IMR-90 (cell line): ENCODE measurements at regions not wholly inside any gene's neighbourhood (a gene's known extent, or its start where the extent isn't known, plus 50 kb on each side); places are given as distances from the start of the nearest gene placed in this dataset.

Source experiments
- ATAC-seq: fragments of 200-7000 bp; cut with Tn5 transposase; 2 replicates; pipeline ENCODE4 v1.9.1; 2020; ENCODE audit warnings: low read depth, mild to moderate bottlenecking, moderate library complexity
- BruUV-seq: library from RNA; stranded (reverse); fragments of 400-500 nt; replicated peaks from 2 replicates; lab custom pipeline; 2021; lab: Mats Ljungman, UMichigan
- CTCF ChIA-PET: fragments of 300-600 bp; formaldehyde crosslinking; extraction: SDS; loops from one replicate; lab custom pipeline; 2021; ENCODE audit warnings: antibody characterized with exemption; lab: Yijun Ruan, JAX
- POLR2A ChIA-PET: fragments of 300-600 bp; sonication (Branson Sonifier 250); formaldehyde crosslinking; loops from one replicate; lab custom pipeline; 2022; ENCODE audit warnings: antibody characterized with exemption; ENCODE audit not compliant: unreplicated experiment; lab: Charles Lee
- DNase-seq: peaks from one replicate; pipeline ENCODE4 v3.0.0; 2013
- H2AFZ ChIP-seq: replicated peaks from 2 replicates; pipeline ENCODE3; 2013; ENCODE audit warnings: low read length, mild to moderate bottlenecking; ENCODE audit not compliant: poor library complexity
- H2AK5ac ChIP-seq: 2 replicates; pipeline ENCODE4 v1.6.1; 2013; ENCODE audit warnings: low read depth, low read length, inconsistent platforms
- H2AK9ac ChIP-seq: replicated peaks from 2 replicates; pipeline ENCODE3; 2013; ENCODE audit warnings: mild to moderate bottlenecking, low read depth, low read length, moderate library complexity; ENCODE audit not compliant: poor library complexity
- H2BK120ac ChIP-seq: 2 replicates; pipeline ENCODE4 v1.6.1; 2013; ENCODE audit warnings: low read depth, low read length, inconsistent platforms
- H2BK15ac ChIP-seq: 3 replicates; pipeline ENCODE4 v1.6.1; 2013; ENCODE audit warnings: low read depth, low read length, inconsistent platforms
- H2BK20ac ChIP-seq: 2 replicates; pipeline ENCODE4 v1.6.1; 2013; ENCODE audit warnings: low read depth, mild to moderate bottlenecking, inconsistent platforms, low read length, moderate library complexity
- H2BK5ac ChIP-seq: 2 replicates; pipeline ENCODE4 v1.6.1; 2013; ENCODE audit warnings: mild to moderate bottlenecking, low read depth, low read length, inconsistent platforms; ENCODE audit not compliant: poor library complexity, severe bottlenecking
- H3K14ac ChIP-seq: replicated peaks from 2 replicates; pipeline ENCODE4 v1.6.1; 2013; ENCODE audit warnings: low read depth, low read length, inconsistent platforms
- H3K18ac ChIP-seq: 2 replicates; pipeline ENCODE4 v1.6.1; 2013; ENCODE audit warnings: low read depth, low read length, control low read depth
- H3K23ac ChIP-seq: 2 replicates; pipeline ENCODE4 v1.6.1; 2013; ENCODE audit warnings: low read depth, low read length, inconsistent platforms
- H3K27ac ChIP-seq: 2 replicates; pipeline ENCODE4 v1.5.1; 2013; ENCODE audit warnings: mild to moderate bottlenecking, control low read depth, low read length; ENCODE audit not compliant: insufficient read depth
- H3K27me3 ChIP-seq: 2 replicates; pipeline ENCODE4 v1.6.1; 2013; ENCODE audit warnings: low read length; ENCODE audit not compliant: control insufficient read depth, insufficient read depth
- H3K36me3 ChIP-seq: 2 replicates; pipeline ENCODE4 v1.6.1; 2013; ENCODE audit warnings: low read length, mixed read lengths; ENCODE audit not compliant: control insufficient read depth, insufficient read depth
- H3K4ac ChIP-seq: 2 replicates; pipeline ENCODE4 v1.6.1; 2013; ENCODE audit warnings: low read depth, low read length, inconsistent platforms
- H3K4me1 ChIP-seq: 2 replicates; pipeline ENCODE4 v1.6.1; 2013; ENCODE audit warnings: low read length, mixed read lengths; ENCODE audit not compliant: control insufficient read depth, insufficient read depth
- H3K4me2 ChIP-seq: 2 replicates; pipeline ENCODE4 v1.6.1; 2013; ENCODE audit warnings: low read depth, mild to moderate bottlenecking, control low read depth, low read length, moderate library complexity
- H3K4me3 ChIP-seq: 2 replicates; pipeline ENCODE4 v1.5.1; 2013; ENCODE audit warnings: low read depth, mild to moderate bottlenecking, control low read depth, low read length, moderate library complexity; ENCODE audit not compliant: insufficient read depth
- H3K56ac ChIP-seq: 2 replicates; pipeline ENCODE4 v1.6.1; 2013; ENCODE audit warnings: low read length, inconsistent platforms; ENCODE audit not compliant: insufficient read depth; ENCODE audit errors: extremely low read depth
- H3K79me1 ChIP-seq, 2 experiments: 2 replicates each; pipeline ENCODE4 v1.6.1; 2013; ENCODE audit warnings: low read length in 2 of 2, inconsistent platforms in 1 of 2, low read depth in 1 of 2
- H3K9ac ChIP-seq: 2 replicates; pipeline ENCODE4 v1.6.1; 2013; ENCODE audit warnings: low read depth, low read length, control low read depth
- H3K9me1 ChIP-seq: 2 replicates; pipeline ENCODE4 v1.6.1; 2013; ENCODE audit warnings: low read length, inconsistent platforms; ENCODE audit not compliant: insufficient read depth
- H3K9me3 ChIP-seq: 2 replicates; pipeline ENCODE4 v1.6.1; 2013; ENCODE audit warnings: low read length; ENCODE audit not compliant: control insufficient read depth, insufficient read depth
- H4K20me1 ChIP-seq: 2 replicates; pipeline ENCODE4 v1.6.1; 2013; ENCODE audit warnings: low read length, inconsistent platforms; ENCODE audit not compliant: insufficient read depth
- H4K5ac ChIP-seq: 2 replicates; pipeline ENCODE4 v1.6.1; 2013; ENCODE audit warnings: mild to moderate bottlenecking, low read depth, low read length, control low read depth
- H4K8ac ChIP-seq, 2 experiments: 2 replicates each; pipeline ENCODE4 v1.6.1; 2013; ENCODE audit warnings: low read depth in 2 of 2, low read length in 2 of 2, control low read depth in 1 of 2, inconsistent platforms in 1 of 2
- H4K91ac ChIP-seq: 2 replicates; pipeline ENCODE4 v1.6.1; 2013; ENCODE audit warnings: low read depth, low read length, inconsistent platforms; ENCODE audit not compliant: insufficient read depth
- BHLHE40 ChIP-seq: fragments of 150-350 bp; IDR thresholded peaks from 2 replicates; pipeline ENCODE4 v1.6.1; 2016; ENCODE audit warnings: mild to moderate bottlenecking, low read depth, low read length
- CEBPB ChIP-seq: IDR thresholded peaks from 2 replicates; pipeline ENCODE4 v1.6.1; 2012; ENCODE audit warnings: low read depth, low read length, improper control_type of control experiment
- CHD1 ChIP-seq: IDR thresholded peaks from 2 replicates; pipeline ENCODE4 v1.6.1; 2012; ENCODE audit warnings: low read depth, low read length, improper control_type of control experiment
- CTCF ChIP-seq: conservative IDR thresholded peaks from 2 replicates; pipeline ENCODE4 v1.5.1; 2012; ENCODE audit warnings: mild to moderate bottlenecking, low read depth, low read length, improper control_type of control experiment
- FOS ChIP-seq: fragments of 150-350 bp; IDR thresholded peaks from 2 replicates; pipeline ENCODE4 v1.6.1; 2016; ENCODE audit warnings: low read depth, low read length
- MAFK ChIP-seq: IDR thresholded peaks from 2 replicates; pipeline ENCODE4 v1.6.1; 2012; ENCODE audit warnings: low read depth, low read length, improper control_type of control experiment
- MAZ ChIP-seq: IDR thresholded peaks from 2 replicates; pipeline ENCODE4 v1.6.1; 2012; ENCODE audit warnings: low read depth, mild to moderate bottlenecking, low read length, improper control_type of control experiment, moderate library complexity, borderline replicate concordance
- MXI1 ChIP-seq: IDR thresholded peaks from 2 replicates; pipeline ENCODE4 v1.6.1; 2012; ENCODE audit warnings: low read depth, mild to moderate bottlenecking, low read length, moderate library complexity, borderline replicate concordance
- NFE2L2 ChIP-seq: fragments of 150-350 bp; IDR thresholded peaks from 2 replicates; pipeline ENCODE4 v1.6.1; 2016; ENCODE audit warnings: low read depth, mild to moderate bottlenecking, low read length
- POLR2A ChIP-seq: IDR thresholded peaks from 2 replicates; pipeline ENCODE4 v1.6.1; 2012; ENCODE audit warnings: mild to moderate bottlenecking, low read depth, low read length
- RAD21 ChIP-seq: IDR thresholded peaks from 2 replicates; pipeline ENCODE4 v1.6.1; 2012; ENCODE audit warnings: low read length, improper control_type of control experiment
- RCOR1 ChIP-seq: IDR thresholded peaks from 2 replicates; pipeline ENCODE4 v1.6.1; 2012; ENCODE audit warnings: mild to moderate bottlenecking, low read length, improper control_type of control experiment; ENCODE audit not compliant: insufficient replicate concordance
- RFX5 ChIP-seq: IDR thresholded peaks from 2 replicates; pipeline ENCODE4 v1.8.0; 2012; ENCODE audit warnings: low read depth, mild to moderate bottlenecking, low read length, moderate library complexity
- SMC3 ChIP-seq: fragments of 150-350 bp; IDR thresholded peaks from 2 replicates; pipeline ENCODE4 v1.6.1; 2016; ENCODE audit warnings: low read depth, mild to moderate bottlenecking, antibody characterized with exemption, low read length, moderate library complexity
- USF2 ChIP-seq: fragments of 150-350 bp; IDR thresholded peaks from 2 replicates; pipeline ENCODE4 v1.6.1; 2017; ENCODE audit warnings: mild to moderate bottlenecking, antibody characterized with exemption, low read length, low read depth
- WGBS, 2 experiments: methylation state at CpG; one replicate each; pipeline versions ENCODE4 v1.1.5 to v1.1.7; 2013; ENCODE audit warnings: missing lambda C conversion rate in 2 of 2; ENCODE audit not compliant: insufficient read length in 1 of 2; ENCODE audit errors: extremely low coverage in 2 of 2; 5-methylcytosine and 5-hydroxymethylcytosine counted together
- dilution Hi-C: fragments of 300-500 bp; cut with HindIII; formaldehyde crosslinking; loops from one replicate; pipeline ENCODE4 v1.14.3; 2018; ENCODE audit warnings: low sequenced_read_pairs; ENCODE audit not compliant: unreplicated experiment
- in situ Hi-C: fragments of 300-500 bp; cut with MboI; formaldehyde crosslinking; loops from 3 replicates; pipeline ENCODE4 v1.14.3; 2019; ENCODE audit warnings: low sequenced_read_pairs, inconsistent platforms, mixed read lengths
- intact Hi-C: fragments of 100-400 bp; cut with micrococcal nuclease; formaldehyde crosslinking; loops from 2 replicates; pipeline ENCODE4 v1.10.0; 2022
- TF ChIP-seq, protein P1 (sequence below): fragments of 150-350 bp; IDR thresholded peaks from 2 replicates; pipeline ENCODE4 v1.6.1; 2016; ENCODE audit warnings: low read depth, mild to moderate bottlenecking, low read length, moderate library complexity, borderline replicate concordance

- H3K27me3 ChIP-seq, result no peaks in the 10 kb centered on the region
- no peak overlapping the region for H2BK20ac ChIP-seq
- no peaks in the 10 kb centered on the region for H3K9me3 ChIP-seq
- H3K56ac ChIP-seq, result no peak overlapping the region
- no peak overlapping the region for H2AFZ ChIP-seq
- no peak overlapping the region for H2AK5ac ChIP-seq
- in situ Hi-C loops, result no loop called here
- DNase-seq (peak; percentile 10), ATAC-seq (no peak)
- no peaks in the 10 kb centered on the region for H4K20me1 ChIP-seq
- TF ChIP-seq FOS (no peak), RFX5 (no peak), RCOR1 (no peak), USF2 (no peak), BHLHE40 (no peak), MAFK (no peak), CTCF (no peak), CEBPB (no peak), CHD1 (no peak), RAD21 (no peak), NFE2L2 (no peak), MXI1 (no peak), POLR2A (no peak), MAZ (no peak), SMC3 (no peak)
- TF ChIP-seq, protein P1, sequence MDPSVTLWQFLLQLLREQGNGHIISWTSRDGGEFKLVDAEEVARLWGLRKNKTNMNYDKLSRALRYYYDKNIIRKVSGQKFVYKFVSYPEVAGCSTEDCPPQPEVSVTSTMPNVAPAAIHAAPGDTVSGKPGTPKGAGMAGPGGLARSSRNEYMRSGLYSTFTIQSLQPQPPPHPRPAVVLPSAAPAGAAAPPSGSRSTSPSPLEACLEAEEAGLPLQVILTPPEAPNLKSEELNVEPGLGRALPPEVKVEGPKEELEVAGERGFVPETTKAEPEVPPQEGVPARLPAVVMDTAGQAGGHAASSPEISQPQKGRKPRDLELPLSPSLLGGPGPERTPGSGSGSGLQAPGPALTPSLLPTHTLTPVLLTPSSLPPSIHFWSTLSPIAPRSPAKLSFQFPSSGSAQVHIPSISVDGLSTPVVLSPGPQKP, result no peak
- H3K27ac ChIP-seq, result no peak overlapping the region
- CTCF ChIA-PET, result interaction anchor here (1.4 kb wide), 1 partner anchor 10 kb away, joined by 3 read pairs; no protein-coding TSS in a partner anchor
- H2BK120ac ChIP-seq, result no peak overlapping the region
- H3K79me1 ChIP-seq, result no peaks in the 10 kb centered on the region
- H4K8ac ChIP-seq, result no peak overlapping the region
- H3K14ac ChIP-seq, result no peak overlapping the region
- H4K5ac ChIP-seq, result no peak overlapping the region
- no peak overlapping the region for H4K91ac ChIP-seq
- H3K4me3 ChIP-seq, result no peak overlapping the region
- H3K36me3 ChIP-seq, result no peaks in the 10 kb centered on the region
- intact Hi-C loops, result no loop called here
- POLR2A ChIA-PET, result no interaction called here
- no peak overlapping the region for H2BK15ac ChIP-seq
- no peak overlapping the region for H3K18ac ChIP-seq
- no peak overlapping the region for H3K23ac ChIP-seq
- H3K4me2 ChIP-seq, result no peak overlapping the region
- no peak overlapping the region for H3K9ac ChIP-seq
- no peak overlapping the region for H3K4ac ChIP-seq
- no peaks in the 10 kb centered on the region for H3K4me1 ChIP-seq
- no peaks in the 10 kb centered on the region for H3K9me1 ChIP-seq
- no CpG with 5 or more reads among the region's 5 CpGs for WGBS, 2 experiments
- H2AK9ac ChIP-seq, result no peak overlapping the region
- no TSS peak for BruUV-seq
- H2BK5ac ChIP-seq, result no peak overlapping the region
- dilution Hi-C loops, result no loop called here
Observed at GRCh38 chr2:167783261-167784083, 463.9 kb downstream of the STK39 start.
